ENCODE measurements at regions not wholly inside any gene's neighbourhood (a gene's known extent, or its start where the extent isn't known, plus 50 kb on each side); places are given as distances from the start of the nearest gene placed in this dataset.

- Histone ChIP-seq H3K9me3 (replicated peaks in 1 of 3) (no peaks in the 10 kb centered on the region), H3K27ac (no peak overlapping the region), H3K27me3 (no peaks in the 10 kb centered on the region), H3K36me3 (replicated peaks in 1 of 2) (no peaks in the 10 kb centered on the region), H3K4me1 (replicated peaks in 1 of 2) (no peaks in the 10 kb centered on the region), H3K4me3 (no peak overlapping the region)
- WGBS, 4 donors, result 77 to 85% (median 81%) methylated on average over 9 of the region's 9 CpGs
- no peak for DNase-seq
- TF ChIP-seq POLR2A (IDR thresholded peaks at IDR 0.05) (no peak), CTCF (IDR thresholded peaks at IDR 0.05) (no peak)
- intact Hi-C loops (cut with DNase I), result no loop called here
Measured at GRCh38 chr7:91579837-91580236, 300.7 kb downstream of the MTERF1 start.

GRCh38 chr7:91582799-91583477 is 297.6 kb downstream of the MTERF1 start:
- Histone ChIP-seq H3K4me1 (replicated peaks in 1 of 2) (no peaks in the 10 kb centered on the region), H3K36me3 (replicated peaks in 1 of 2) (no peaks in the 10 kb centered on the region), H3K27ac (no peak overlapping the region), H3K27me3 (no peaks in the 10 kb centered on the region), H3K9me3 (replicated peaks in 1 of 3) (no peaks in the 10 kb centered on the region), H3K4me3 (no peak overlapping the region)
- intact Hi-C loops (cut with DNase I), result no loop called here
- 86 to 96% (median 92%) methylated on average over 13 to 15 of the region's 15 CpGs for WGBS, 4 donors
- no peak for DNase-seq
- no peak for TF ChIP-seq CTCF (IDR thresholded peaks at IDR 0.05)
- no peak for TF ChIP-seq POLR2A (IDR thresholded peaks at IDR 0.05)

- TF ChIP-seq CTCF (IDR thresholded peaks at IDR 0.05) (no peak), POLR2A (IDR thresholded peaks at IDR 0.05) (no peak)
- WGBS, 4 donors, result 16 to 31% (median 19%) methylated on average over 2 of the region's 2 CpGs
- intact Hi-C loops (cut with DNase I), result no loop called here
Measured at GRCh38 chr7:91596287-91596686, 284.2 kb downstream of the MTERF1 start.

GRCh38 chr7:91598791-91599190 is 281.7 kb downstream of the MTERF1 start:
- H3K4me3 ChIP-seq, result no peak overlapping the region
- TF ChIP-seq POLR2A (IDR thresholded peaks at IDR 0.05), result no peak
- TF ChIP-seq CTCF (IDR thresholded peaks at IDR 0.05), result no peak
- no peak overlapping the region for H3K27ac ChIP-seq
- no peaks in the 10 kb centered on the region for H3K4me1 ChIP-seq (replicated peaks in 1 of 2)
- no peaks in the 10 kb centered on the region for H3K36me3 ChIP-seq (replicated peaks in 1 of 2)
- intact Hi-C loops (cut with DNase I), result no loop called here
- no peaks in the 10 kb centered on the region for H3K27me3 ChIP-seq
- WGBS, 4 donors, result 59 to 74% (median 68%) methylated on average over 1 of the region's 1 CpG
- H3K9me3 ChIP-seq (replicated peaks in 1 of 3), result no peaks in the 10 kb centered on the region
- no peak for DNase-seq

More at GRCh38 chr7:91596287-91596686, 284.2 kb downstream of the MTERF1 start:
- Histone ChIP-seq H3K27ac (no peak overlapping the region), H3K27me3 (no peaks in the 10 kb centered on the region), H3K36me3 (replicated peaks in 1 of 2) (no peaks in the 10 kb centered on the region), H3K4me1 (replicated peaks in 1 of 2) (no peaks in the 10 kb centered on the region), H3K4me3 (no peak overlapping the region), H3K9me3 (replicated peaks in 1 of 3) (no peaks in the 10 kb centered on the region)
- DNase-seq, result no peak

All from adrenal gland (tissue), 9 donors.